Osteocyte (in vitro differentiated cells): ENCODE measurements at regions not wholly inside any gene's neighbourhood (a gene's known extent, or its start where the extent isn't known, plus 50 kb on each side); places are given as distances from the start of the nearest gene placed in this dataset.
"Not testable (repeated sequence)": the region's sequence is repeated elsewhere in the genome, so short reads cannot be mapped to it uniquely, and the experiment has no call there.

Source experiments
- DNase-seq: peaks from one replicate; pipeline ENCODE4 v3.0.0; 2021; ENCODE audit warnings: mixed read lengths; ENCODE audit not compliant: unreplicated experiment; ENCODE audit errors: extremely low spot score
- H3K27ac Mint-ChIP-seq: one replicate; pipeline ENCODE4 v1.8.0; 2021; ENCODE audit warnings: mild to moderate bottlenecking, mixed read lengths; ENCODE audit not compliant: unreplicated experiment
- H3K27me3 Mint-ChIP-seq: one replicate; pipeline ENCODE4 v1.8.0; 2021; ENCODE audit warnings: mixed read lengths; ENCODE audit not compliant: unreplicated experiment
- H3K36me3 Mint-ChIP-seq: one replicate; pipeline ENCODE4 v1.8.0; 2021; ENCODE audit warnings: mixed read lengths; ENCODE audit not compliant: unreplicated experiment
- H3K4me1 Mint-ChIP-seq: one replicate; pipeline ENCODE4 v1.8.0; 2021; ENCODE audit warnings: mixed read lengths; ENCODE audit not compliant: unreplicated experiment
- H3K4me3 Mint-ChIP-seq: one replicate; pipeline ENCODE4 v1.8.0; 2021; ENCODE audit warnings: mild to moderate bottlenecking, moderate library complexity, mixed read lengths; ENCODE audit not compliant: unreplicated experiment
- H3K9me3 Mint-ChIP-seq: one replicate; pipeline ENCODE4 v1.8.0; 2021; ENCODE audit warnings: mixed read lengths; ENCODE audit not compliant: unreplicated experiment
- TF ChIP-seq, protein P1 (sequence below): fragments of 200-600 bp; sonication (generic); IDR thresholded peaks from 2 replicates; pipeline ENCODE4 v1.5.0; 2021; ENCODE audit warnings: antibody characterized with exemption, mild to moderate bottlenecking, moderate library complexity

DNA sequence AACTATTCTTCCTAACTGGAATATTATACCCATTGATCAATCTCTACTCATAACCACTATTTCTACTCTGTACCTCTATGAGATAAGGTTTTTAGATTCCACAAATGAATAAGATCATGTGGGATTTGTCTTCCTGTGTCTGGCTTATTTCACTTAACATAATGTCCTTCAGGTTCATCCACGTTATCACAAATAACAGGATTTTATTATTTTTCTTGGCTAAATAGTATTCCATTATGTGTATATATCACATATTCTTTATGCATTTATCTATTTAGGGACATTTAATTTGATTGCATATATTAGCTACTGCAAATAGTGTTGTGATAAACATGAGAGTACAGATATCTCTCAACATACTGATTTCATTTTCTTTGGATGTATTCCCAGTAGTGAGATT, 823.0 kb upstream of the ADGRB3 start:
- H3K4me1 Mint-ChIP-seq = no peaks in the 10 kb centered on the region
- peaks cover 30% of the 10 kb centered on the region for H3K9me3 Mint-ChIP-seq
- TF ChIP-seq, protein P1, sequence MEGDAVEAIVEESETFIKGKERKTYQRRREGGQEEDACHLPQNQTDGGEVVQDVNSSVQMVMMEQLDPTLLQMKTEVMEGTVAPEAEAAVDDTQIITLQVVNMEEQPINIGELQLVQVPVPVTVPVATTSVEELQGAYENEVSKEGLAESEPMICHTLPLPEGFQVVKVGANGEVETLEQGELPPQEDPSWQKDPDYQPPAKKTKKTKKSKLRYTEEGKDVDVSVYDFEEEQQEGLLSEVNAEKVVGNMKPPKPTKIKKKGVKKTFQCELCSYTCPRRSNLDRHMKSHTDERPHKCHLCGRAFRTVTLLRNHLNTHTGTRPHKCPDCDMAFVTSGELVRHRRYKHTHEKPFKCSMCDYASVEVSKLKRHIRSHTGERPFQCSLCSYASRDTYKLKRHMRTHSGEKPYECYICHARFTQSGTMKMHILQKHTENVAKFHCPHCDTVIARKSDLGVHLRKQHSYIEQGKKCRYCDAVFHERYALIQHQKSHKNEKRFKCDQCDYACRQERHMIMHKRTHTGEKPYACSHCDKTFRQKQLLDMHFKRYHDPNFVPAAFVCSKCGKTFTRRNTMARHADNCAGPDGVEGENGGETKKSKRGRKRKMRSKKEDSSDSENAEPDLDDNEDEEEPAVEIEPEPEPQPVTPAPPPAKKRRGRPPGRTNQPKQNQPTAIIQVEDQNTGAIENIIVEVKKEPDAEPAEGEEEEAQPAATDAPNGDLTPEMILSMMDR = no peak
- H3K27ac Mint-ChIP-seq = no peak overlapping the region
- H3K27me3 Mint-ChIP-seq = no peaks in the 10 kb centered on the region
- no peak for DNase-seq
- no peak overlapping the region for H3K4me3 Mint-ChIP-seq
- peaks cover 22% of the 10 kb centered on the region for H3K36me3 Mint-ChIP-seq

DNA sequence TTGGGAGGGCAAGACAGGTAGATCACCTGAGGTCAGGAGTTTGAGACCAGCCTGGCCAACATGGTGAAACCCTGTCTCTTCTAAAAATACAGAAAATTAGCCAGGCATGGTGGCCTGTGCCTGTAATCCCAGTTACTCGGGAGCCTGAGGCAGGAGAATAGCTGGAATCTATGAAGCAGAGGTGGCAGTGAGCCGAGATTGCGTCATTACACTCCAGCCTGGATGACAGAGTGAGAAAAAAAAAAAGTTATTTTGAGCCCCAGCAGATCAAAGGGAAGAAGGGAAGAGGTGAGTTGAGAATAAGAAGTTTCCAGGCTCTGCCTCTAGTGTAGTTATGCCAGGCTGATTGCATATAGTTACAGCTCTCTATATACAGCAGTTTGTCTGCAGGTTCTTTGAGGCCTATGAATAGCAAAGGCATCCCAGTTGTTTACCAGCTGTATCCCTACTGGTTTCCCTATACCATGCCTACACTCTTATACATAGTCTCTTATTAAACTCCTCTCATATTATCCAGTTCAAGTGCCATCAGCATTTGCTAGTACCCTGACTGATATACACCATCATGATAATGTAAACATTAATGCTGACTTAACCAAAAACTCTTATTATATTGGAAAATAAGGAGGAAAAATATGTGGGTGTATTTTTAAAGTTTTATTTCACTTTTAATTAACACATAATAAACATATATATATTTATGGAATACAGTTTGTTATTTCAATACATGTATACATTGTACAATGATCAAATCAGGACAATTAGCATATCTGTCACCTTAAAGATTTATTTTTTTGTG, 823.6 kb upstream of the ADGRB3 start:
- Mint-ChIP-seq H3K9me3 (peaks cover 31% of the 10 kb centered on the region), H3K4me1 (no peaks in the 10 kb centered on the region), H3K36me3 (peaks cover 22% of the 10 kb centered on the region), H3K27me3 (no peaks in the 10 kb centered on the region), H3K4me3 (no peak overlapping the region), H3K27ac (no peak overlapping the region)
- TF ChIP-seq, protein P1 = no peak
- DNase-seq = no peak

DNA sequence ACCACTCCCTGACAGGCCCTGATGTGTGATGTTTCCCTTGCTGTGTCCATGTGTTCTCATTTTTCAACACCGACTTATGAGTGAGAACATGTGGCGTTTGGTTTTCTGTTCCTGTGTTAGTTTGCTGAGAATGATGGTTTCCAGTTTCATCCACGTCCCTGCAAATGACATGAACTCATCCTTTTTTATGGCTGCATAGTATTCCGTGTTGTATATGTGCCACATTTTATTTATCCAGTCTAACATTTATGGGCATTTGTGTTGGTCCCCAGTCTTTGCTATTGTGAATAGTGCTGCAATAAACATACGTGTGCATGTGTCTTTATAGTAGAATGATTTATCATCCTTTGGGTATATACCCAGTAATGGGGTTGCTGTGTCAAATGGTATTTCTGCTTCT, 830.3 kb upstream of the ADGRB3 start:
- H3K4me1 Mint-ChIP-seq, H3K4me3 Mint-ChIP-seq, H3K27me3 Mint-ChIP-seq, H3K27ac Mint-ChIP-seq, DNase-seq: not testable (repeated sequence)
- Mint-ChIP-seq H3K9me3 (peaks cover 44% of the 10 kb centered on the region), H3K36me3 (peaks cover 13% of the 10 kb centered on the region)

DNA sequence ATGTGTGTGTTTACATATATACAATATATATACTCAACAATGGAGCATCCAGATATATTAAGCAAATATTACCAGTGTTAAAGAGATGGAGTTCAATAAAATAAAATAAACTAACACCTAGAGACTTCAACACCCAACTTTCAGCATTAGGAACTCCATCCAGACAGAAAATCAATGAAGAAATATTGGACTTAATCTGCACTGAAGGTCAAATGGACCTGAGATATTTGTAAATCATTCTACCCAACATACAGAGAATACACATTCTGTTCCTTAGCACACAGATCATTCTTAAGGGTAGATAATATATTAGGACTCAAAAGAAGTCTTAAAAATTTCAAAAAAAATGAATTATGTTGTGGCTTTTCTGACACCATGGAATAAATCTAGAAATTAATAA, 832.3 kb upstream of the ADGRB3 start:
- TF ChIP-seq, protein P1 = no peak
- Mint-ChIP-seq H3K4me3 (no peak overlapping the region), H3K4me1 (no peaks in the 10 kb centered on the region), H3K9me3 (peaks cover 52% of the 10 kb centered on the region), H3K27me3 (no peaks in the 10 kb centered on the region), H3K27ac (no peak overlapping the region), H3K36me3 (peaks cover 15% of the 10 kb centered on the region)
- DNase-seq = no peak

DNA sequence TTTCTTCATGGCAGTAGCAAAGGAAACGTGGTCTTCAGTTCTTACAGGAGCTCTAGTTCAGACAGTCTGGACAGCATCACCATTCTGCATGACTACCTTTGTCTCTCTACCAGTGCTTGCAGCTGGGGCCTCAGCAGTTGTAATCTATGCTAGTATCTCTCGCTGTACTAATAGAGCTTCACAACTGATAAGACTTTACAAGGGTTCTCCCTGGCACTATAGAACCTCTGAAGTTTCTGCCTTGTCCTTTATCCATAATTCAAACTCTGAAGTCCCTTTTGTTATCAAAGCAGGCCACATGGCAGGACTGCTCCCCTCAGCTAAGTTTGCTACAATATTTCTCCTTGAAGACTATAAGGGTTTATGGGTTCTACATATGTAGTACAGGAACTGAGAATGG, 842.1 kb upstream of the ADGRB3 start:
- H3K27me3 Mint-ChIP-seq = no peaks in the 10 kb centered on the region
- no peaks in the 10 kb centered on the region for H3K9me3 Mint-ChIP-seq
- H3K36me3 Mint-ChIP-seq = no peaks in the 10 kb centered on the region
- TF ChIP-seq, protein P1 = no peak
- DNase-seq = no peak
- H3K4me3 Mint-ChIP-seq = no peak overlapping the region
- peaks cover 10% of the 10 kb centered on the region for H3K4me1 Mint-ChIP-seq
- H3K27ac Mint-ChIP-seq = no peak overlapping the region
